ENCODE measurements at regions not wholly inside any gene's neighbourhood (a gene's known extent, or its start where the extent isn't known, plus 50 kb on each side); places are given as distances from the start of the nearest gene placed in this dataset.

DNA sequence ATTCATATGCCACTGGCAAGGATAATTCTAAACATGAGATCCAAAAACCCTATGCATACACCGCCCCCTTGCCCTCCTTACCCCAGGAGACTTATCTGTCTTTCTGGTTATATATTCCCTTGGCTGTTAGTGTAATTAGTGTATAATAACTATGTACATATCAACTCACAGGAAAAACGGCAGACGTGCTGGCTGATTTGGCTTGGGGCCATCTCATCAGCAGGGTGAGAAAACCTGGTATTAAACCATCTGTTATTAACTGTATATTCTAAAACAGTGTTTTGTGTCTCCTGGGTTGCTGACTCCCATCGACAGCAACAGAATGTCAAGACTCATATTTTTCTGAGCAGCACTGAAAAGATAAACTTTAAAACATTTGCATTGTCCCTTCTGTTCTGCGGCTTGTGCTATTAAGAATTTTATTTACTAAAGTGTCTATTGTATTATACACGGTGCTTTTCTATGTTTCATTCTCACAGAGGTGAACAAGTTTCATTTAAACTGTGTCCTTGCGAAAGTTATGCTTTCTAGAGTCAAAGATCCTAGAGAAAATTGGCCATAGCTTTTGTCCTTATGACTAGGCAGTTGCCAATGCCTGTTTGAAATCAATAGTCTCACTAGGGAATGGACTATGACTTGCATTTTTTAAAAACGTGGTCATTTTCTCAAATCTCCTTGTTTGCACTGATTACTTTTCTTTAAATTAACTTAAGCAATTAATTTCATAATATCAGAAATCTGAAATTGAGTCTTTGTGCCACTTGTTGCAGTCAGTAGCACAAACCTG lies 211.5 kb upstream of the MID1 start:
- Histone ChIP-seq H3K27me3 (no peaks in the 10 kb centered on the region), H3K4me3 (peak overlapping the region; percentile 7 to 31), H3K27ac (no peak overlapping the region), H3K36me3 (no peaks in the 10 kb centered on the region), H3K4me1 (no peaks in the 10 kb centered on the region), H3K9me3 (no peaks in the 10 kb centered on the region)
- TF ChIP-seq POLR2A (IDR thresholded peaks at IDR 0.05) (no peak), POLR2AphosphoS5 (IDR thresholded peaks at IDR 0.05; ENCODE audit: insufficient read depth in 1 of 2, low read depth in 1 of 2) (no peak)
- TF ChIP-seq, protein P1, sequence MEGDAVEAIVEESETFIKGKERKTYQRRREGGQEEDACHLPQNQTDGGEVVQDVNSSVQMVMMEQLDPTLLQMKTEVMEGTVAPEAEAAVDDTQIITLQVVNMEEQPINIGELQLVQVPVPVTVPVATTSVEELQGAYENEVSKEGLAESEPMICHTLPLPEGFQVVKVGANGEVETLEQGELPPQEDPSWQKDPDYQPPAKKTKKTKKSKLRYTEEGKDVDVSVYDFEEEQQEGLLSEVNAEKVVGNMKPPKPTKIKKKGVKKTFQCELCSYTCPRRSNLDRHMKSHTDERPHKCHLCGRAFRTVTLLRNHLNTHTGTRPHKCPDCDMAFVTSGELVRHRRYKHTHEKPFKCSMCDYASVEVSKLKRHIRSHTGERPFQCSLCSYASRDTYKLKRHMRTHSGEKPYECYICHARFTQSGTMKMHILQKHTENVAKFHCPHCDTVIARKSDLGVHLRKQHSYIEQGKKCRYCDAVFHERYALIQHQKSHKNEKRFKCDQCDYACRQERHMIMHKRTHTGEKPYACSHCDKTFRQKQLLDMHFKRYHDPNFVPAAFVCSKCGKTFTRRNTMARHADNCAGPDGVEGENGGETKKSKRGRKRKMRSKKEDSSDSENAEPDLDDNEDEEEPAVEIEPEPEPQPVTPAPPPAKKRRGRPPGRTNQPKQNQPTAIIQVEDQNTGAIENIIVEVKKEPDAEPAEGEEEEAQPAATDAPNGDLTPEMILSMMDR (IDR thresholded peaks at IDR 0.05): no peak
- DNase-seq (ENCODE audit: extremely low spot score in 2 of 2): no peak
- intact Hi-C loops (cut with DNase I): no loop called here

DNA sequence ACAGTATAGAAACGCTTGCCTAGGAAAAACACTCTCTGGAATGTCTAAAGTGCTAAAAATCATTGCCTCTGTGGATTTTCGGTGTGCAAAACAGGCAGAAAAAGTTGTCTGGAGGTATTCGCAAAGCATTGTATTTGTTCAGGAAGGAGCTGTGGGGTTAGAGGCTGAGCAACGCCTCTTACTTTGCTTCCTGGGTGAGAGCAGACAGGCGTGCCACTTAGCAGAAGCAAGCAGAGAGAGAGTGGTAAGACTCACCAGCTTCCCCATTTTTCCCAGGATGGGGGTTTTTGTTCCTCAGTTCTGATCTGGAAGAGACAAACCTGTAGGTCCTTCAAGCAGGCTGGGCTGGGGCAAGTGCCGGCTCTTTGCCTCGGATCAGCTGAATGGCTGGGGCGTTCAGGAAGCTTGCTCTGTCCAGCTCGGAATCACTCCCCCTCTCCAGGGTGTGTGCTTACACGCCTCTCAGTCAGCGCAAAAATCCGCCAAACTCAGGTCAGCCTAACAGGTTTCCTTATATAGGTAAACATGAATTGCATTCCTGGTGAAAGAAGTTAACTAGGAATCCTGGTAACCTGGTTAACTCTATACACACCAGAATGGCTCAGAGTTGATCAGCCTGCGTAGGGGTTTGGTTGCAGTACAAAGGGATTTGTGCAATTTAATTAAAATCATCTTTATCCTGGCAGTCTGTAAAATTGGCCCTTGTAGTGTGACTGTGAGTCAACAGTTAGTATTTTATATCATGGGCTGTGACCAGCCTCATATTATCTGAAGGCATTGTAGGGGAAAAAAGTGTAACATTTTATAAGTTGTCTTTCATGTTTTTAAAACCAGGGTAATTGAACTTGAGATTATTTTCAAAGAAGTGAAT lies 213.1 kb upstream of the MID1 start:
- intact Hi-C loops (cut with DNase I): no loop called here
- peak in 1 of 2 donors; percentile 87 for DNase-seq (ENCODE audit: extremely low spot score in 2 of 2)

DNA sequence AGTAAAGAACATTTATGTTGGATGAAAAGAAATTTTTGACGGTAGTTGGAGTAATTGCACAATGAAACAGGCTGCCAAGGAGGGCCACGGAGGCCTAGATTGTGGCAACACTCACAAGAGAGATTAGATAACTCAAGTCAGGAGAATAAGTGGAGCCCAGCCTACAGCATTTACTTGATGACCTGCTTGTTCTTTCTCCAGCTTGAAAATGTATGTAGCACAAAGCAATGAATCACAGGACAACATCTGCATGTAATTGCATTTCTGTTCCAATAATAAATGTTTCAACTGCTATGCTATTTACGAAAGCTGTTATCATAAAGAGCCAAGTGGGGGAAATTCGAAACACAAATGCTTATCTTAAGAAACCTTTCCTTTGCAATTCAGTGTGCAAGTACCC lies 221.2 kb upstream of the MID1 start:
- no peak for TF ChIP-seq POLR2AphosphoS5 (IDR thresholded peaks at IDR 0.05; ENCODE audit: insufficient read depth in 1 of 2, low read depth in 1 of 2)
- H3K4me3 ChIP-seq: no peak overlapping the region
- DNase-seq (ENCODE audit: extremely low spot score in 2 of 2): no peak
- no peak overlapping the region for H3K27ac ChIP-seq
- no peaks in the 10 kb centered on the region for H3K9me3 ChIP-seq
- intact Hi-C loops (cut with DNase I): no loop called here
- no peaks in the 10 kb centered on the region for H3K4me1 ChIP-seq
- H3K27me3 ChIP-seq: no peaks in the 10 kb centered on the region
- no peaks in the 10 kb centered on the region for H3K36me3 ChIP-seq

More for the DNA sequence above, 213.1 kb upstream of the MID1 start:
- peak overlapping the region; percentile 18 to 31 for H3K4me3 ChIP-seq
- H3K27me3 ChIP-seq: no peaks in the 10 kb centered on the region
- peak overlapping the region; percentile 12 for H3K27ac ChIP-seq
- TF ChIP-seq POLR2A (IDR thresholded peaks at IDR 0.05): no peak
- TF ChIP-seq, protein P1 (IDR thresholded peaks at IDR 0.05): no peak
- TF ChIP-seq POLR2AphosphoS5 (IDR thresholded peaks at IDR 0.05; ENCODE audit: insufficient read depth in 1 of 2, low read depth in 1 of 2): peak in 1 of 2 donors; percentile 31
- H3K36me3 ChIP-seq: no peaks in the 10 kb centered on the region
- H3K4me1 ChIP-seq: no peaks in the 10 kb centered on the region
- H3K9me3 ChIP-seq: no peaks in the 10 kb centered on the region

DNA sequence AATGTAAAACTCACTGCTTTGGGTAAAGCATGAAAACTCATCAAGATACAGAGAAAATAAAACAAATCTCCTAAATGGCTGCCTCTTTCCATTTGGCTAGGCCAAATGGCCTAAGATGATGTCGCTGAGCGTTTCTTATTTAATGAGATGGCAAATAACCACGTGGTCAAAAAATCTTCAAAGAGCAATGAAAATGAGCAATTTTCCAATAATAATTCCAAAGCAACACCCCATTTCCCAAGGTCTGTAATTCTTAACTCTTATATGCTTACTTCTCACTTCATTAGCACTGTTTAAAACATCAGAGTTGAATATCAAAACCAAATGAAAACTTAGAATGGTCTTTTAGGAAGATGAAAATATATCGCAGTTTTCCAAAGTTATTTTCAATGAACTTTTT lies 222.3 kb upstream of the MID1 start:
- TF ChIP-seq POLR2A (IDR thresholded peaks at IDR 0.05) (no peak), POLR2AphosphoS5 (IDR thresholded peaks at IDR 0.05; ENCODE audit: insufficient read depth in 1 of 2, low read depth in 1 of 2) (no peak)
- H3K4me1 ChIP-seq: no peaks in the 10 kb centered on the region

DNA sequence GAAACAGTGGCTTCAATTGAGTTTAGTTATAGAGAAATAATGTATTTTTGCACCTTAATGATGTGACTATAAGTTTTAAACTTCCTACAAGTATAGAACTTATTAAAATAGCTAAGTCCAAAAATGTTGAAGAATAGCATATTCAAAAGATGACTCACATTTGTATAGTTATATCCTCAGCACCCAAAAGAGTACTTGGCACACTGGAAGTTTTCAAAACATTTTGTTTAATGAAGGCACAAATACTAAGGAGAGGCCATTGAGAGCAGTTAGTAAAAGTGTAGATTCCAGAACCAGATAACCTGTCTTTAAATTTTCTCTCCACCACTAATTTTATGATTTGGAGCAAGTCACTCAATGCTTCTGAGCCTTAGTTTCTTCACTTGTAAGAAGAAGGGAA lies 226.9 kb upstream of the MID1 start:
- no peak for DNase-seq (ENCODE audit: extremely low spot score in 2 of 2)
- Histone ChIP-seq H3K4me1 (no peaks in the 10 kb centered on the region), H3K9me3 (no peaks in the 10 kb centered on the region), H3K27me3 (no peaks in the 10 kb centered on the region), H3K4me3 (no peak overlapping the region), H3K36me3 (no peaks in the 10 kb centered on the region), H3K27ac (no peak overlapping the region)
- no peak for TF ChIP-seq POLR2AphosphoS5 (IDR thresholded peaks at IDR 0.05; ENCODE audit: insufficient read depth in 1 of 2, low read depth in 1 of 2)
- TF ChIP-seq, protein P1 (IDR thresholded peaks at IDR 0.05): no peak
- no peak for TF ChIP-seq POLR2A (IDR thresholded peaks at IDR 0.05)
- intact Hi-C loops (cut with DNase I): no loop called here

More for the DNA sequence above, 222.3 kb upstream of the MID1 start:
- Histone ChIP-seq H3K27ac (no peak overlapping the region), H3K27me3 (no peaks in the 10 kb centered on the region), H3K9me3 (no peaks in the 10 kb centered on the region), H3K4me3 (no peak overlapping the region), H3K36me3 (no peaks in the 10 kb centered on the region)
- DNase-seq (ENCODE audit: extremely low spot score in 2 of 2): no peak
- intact Hi-C loops (cut with DNase I): no loop called here
